GM12878 (cell line): ENCODE measurements at regions not wholly inside any gene's neighbourhood (a gene's known extent, or its start where the extent isn't known, plus 50 kb on each side); places are given as distances from the start of the nearest gene placed in this dataset.

ENCODE experiments used
- ASH2L ChIP-seq: fragments of 300-600, 200-600 bp; sonication (generic); IDR thresholded peaks from 2 replicates; pipeline ENCODE4 v1.6.1; 2017; ENCODE audit warnings: low read depth, mild to moderate bottlenecking, borderline replicate concordance
- CHD4 ChIP-seq: fragments of 200-600 bp; sonication (generic); IDR thresholded peaks from 2 replicates; pipeline ENCODE4 v1.6.1; 2016; ENCODE audit warnings: mild to moderate bottlenecking
- GABPA ChIP-seq: IDR thresholded peaks from 2 replicates; pipeline ENCODE4 v1.6.1; 2014; ENCODE audit warnings: antibody characterized with exemption, low read depth, mild to moderate bottlenecking, inconsistent platforms
- GATAD2B ChIP-seq: fragments of 450-650 bp; conservative IDR thresholded peaks from 2 replicates; pipeline ENCODE4 v1.6.1; 2017; ENCODE audit warnings: low read depth, mild to moderate bottlenecking, moderate library complexity
- NFYA ChIP-seq: IDR thresholded peaks from 2 replicates; pipeline ENCODE4 v1.6.1; 2011; ENCODE audit warnings: low read depth, mild to moderate bottlenecking, low read length, improper control_type of control experiment, borderline replicate concordance
- POLR2AphosphoS2 ChIP-seq: IDR thresholded peaks from 2 replicates; pipeline ENCODE4 v1.6.1; 2011; ENCODE audit warnings: low read depth, mild to moderate bottlenecking, low read length, improper control_type of control experiment, moderate library complexity
- PRDM15 ChIP-seq: fragments of 450-650 bp; formaldehyde crosslinking; IDR thresholded peaks from 2 replicates; pipeline ENCODE4 v1.4.0; 2020; ENCODE audit warnings: mild to moderate bottlenecking, moderate library complexity
- REST ChIP-seq: IDR thresholded peaks from 2 replicates; pipeline ENCODE4 v1.6.1; 2012; ENCODE audit warnings: mild to moderate bottlenecking, low read depth, low read length
- SKIL ChIP-seq: fragments of 450-650 bp; IDR thresholded peaks from 2 replicates; pipeline ENCODE4 v1.6.1; 2017; ENCODE audit warnings: mild to moderate bottlenecking, low read depth, inconsistent platforms; ENCODE audit not compliant: poor library complexity, severe bottlenecking

GRCh38 chr6:140988780-140989179 is 1143.9 kb upstream of the GJE1 start (continued):
- no peak for TF ChIP-seq REST
- no peak for TF ChIP-seq NFYA
- TF ChIP-seq ASH2L = no peak
- no peak for TF ChIP-seq POLR2AphosphoS2
- TF ChIP-seq GABPA = no peak
- no peak for TF ChIP-seq GATAD2B
- no peak for TF ChIP-seq CHD4
- TF ChIP-seq PRDM15 (CRISPR knock-in tag) = no peak
- no peak for TF ChIP-seq SKIL
